Neural progenitor cell (in vitro differentiated cells): ENCODE measurements at regions not wholly inside any gene's neighbourhood (a gene's known extent, or its start where the extent isn't known, plus 50 kb on each side); places are given as distances from the start of the nearest gene placed in this dataset.

Experiments used
- DNase-seq: peaks from one replicate; pipeline ENCODE4 v3.0.0-alpha.2; 2016; ENCODE audit warnings: low spot score
- H2AFZ ChIP-seq: fragments of 200-600 bp; sonication (generic); replicated peaks from 2 replicates; pipeline ENCODE4 v1.6.1; 2016; ENCODE audit warnings: antibody characterized with exemption
- H3F3A ChIP-seq: fragments of 200-600 bp; sonication (generic); 2 replicates; pipeline ENCODE4 v1.6.1; 2016; ENCODE audit warnings: antibody characterized with exemption, low read depth
- H3K27ac ChIP-seq: fragments of 200-600 bp; sonication (generic); 2 replicates; pipeline ENCODE4 v1.5.1; 2016; ENCODE audit warnings: mild to moderate bottlenecking
- H3K27me3 ChIP-seq: fragments of 200-600 bp; sonication (generic); 2 replicates; pipeline ENCODE4 v1.6.1; 2016; ENCODE audit warnings: mild to moderate bottlenecking, moderate library complexity
- H3K36me3 ChIP-seq: fragments of 200-600 bp; sonication (generic); 2 replicates; pipeline ENCODE4 v1.5.1; 2016
- H3K4me1 ChIP-seq: fragments of 200-600 bp; sonication (generic); 2 replicates; pipeline ENCODE4 v1.6.1; 2016; ENCODE audit warnings: mixed run types
- H3K4me2 ChIP-seq: fragments of 200-600 bp; sonication (generic); 2 replicates; pipeline ENCODE4 v1.6.1; 2016
- H3K4me3 ChIP-seq: fragments of 200-600 bp; sonication (generic); 2 replicates; pipeline ENCODE4 v1.5.1; 2016
- H3K79me2 ChIP-seq: fragments of 200-600 bp; sonication (generic); 2 replicates; pipeline ENCODE4 v1.6.1; 2016; ENCODE audit warnings: low read depth
- H3K9ac ChIP-seq: fragments of 200-600 bp; sonication (generic); 2 replicates; pipeline ENCODE4 v1.6.1; 2016
- H3K9me3 ChIP-seq: fragments of 200-600 bp; sonication (generic); 2 replicates; pipeline ENCODE4 v1.5.1; 2016; ENCODE audit warnings: low read depth
- H4K20me1 ChIP-seq: fragments of 200-600 bp; sonication (generic); 2 replicates; pipeline ENCODE4 v1.6.1; 2016; ENCODE audit warnings: low read depth
- H3K27ac Mint-ChIP-seq: 3 replicates; pipeline ENCODE4 v1.8.0; 2021; ENCODE audit warnings: mixed read lengths
- H3K27me3 Mint-ChIP-seq: 2 replicates; pipeline ENCODE4 v1.8.0; 2022; ENCODE audit warnings: low read depth, mild to moderate bottlenecking, inconsistent platforms, moderate library complexity, mixed read lengths; ENCODE audit not compliant: insufficient read depth
- H3K36me3 Mint-ChIP-seq: 3 replicates; pipeline ENCODE4 v1.8.0; 2021; ENCODE audit warnings: mixed read lengths
- H3K4me1 Mint-ChIP-seq: 3 replicates; pipeline ENCODE4 v1.8.0; 2021; ENCODE audit warnings: mixed read lengths
- H3K4me3 Mint-ChIP-seq: 3 replicates; pipeline ENCODE4 v1.8.0; 2021; ENCODE audit warnings: mild to moderate bottlenecking, moderate library complexity, mixed read lengths
- H3K9me3 Mint-ChIP-seq: 3 replicates; pipeline ENCODE4 v1.8.0; 2020; ENCODE audit warnings: mixed read lengths
- EZH2 ChIP-seq: fragments of 200-600 bp; sonication (generic); IDR thresholded peaks from 2 replicates; pipeline ENCODE4 v1.6.1; 2017; ENCODE audit warnings: antibody characterized with exemption, mild to moderate bottlenecking, moderate library complexity
- EZH2phosphoT487 ChIP-seq: fragments of 200-600 bp; sonication (generic); IDR thresholded peaks from 2 replicates; pipeline ENCODE4 v1.6.1; 2017; ENCODE audit warnings: antibody characterized with exemption
- TF ChIP-seq, protein P1 (sequence below): fragments of 200-600 bp; sonication (generic); IDR thresholded peaks from 2 replicates; pipeline ENCODE4 v1.5.1; 2017; ENCODE audit warnings: antibody characterized with exemption, mild to moderate bottlenecking

DNA sequence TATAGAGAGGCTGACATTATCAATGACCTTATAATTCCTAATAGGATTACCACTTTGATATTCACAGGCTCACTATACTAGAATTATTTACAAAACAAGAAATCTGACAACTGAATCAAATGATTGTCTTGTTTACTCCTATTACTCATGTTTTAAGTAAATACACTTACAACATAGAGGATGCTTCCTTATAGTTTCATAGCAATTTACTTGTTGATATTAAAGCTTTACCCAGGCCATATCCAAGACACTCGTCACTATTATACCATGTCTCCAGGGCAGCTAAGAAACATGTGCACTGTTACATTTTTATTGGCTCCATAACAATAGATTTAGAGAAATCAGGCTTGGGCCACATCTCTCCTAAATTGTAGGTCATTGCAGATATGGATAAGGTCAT, 276.9 kb downstream of the HGF start:
- Mint-ChIP-seq H3K4me3 (no peak overlapping the region), H3K27ac (no peak overlapping the region), H3K36me3 (no peaks in the 10 kb centered on the region), H3K27me3 (no peaks in the 10 kb centered on the region), H3K9me3 (no peaks in the 10 kb centered on the region), H3K4me1 (no peaks in the 10 kb centered on the region)
- Histone ChIP-seq H3K79me2 (no peaks in the 10 kb centered on the region), H3K9me3 (no peaks in the 10 kb centered on the region), H3K27me3 (no peaks in the 10 kb centered on the region), H3F3A (no peaks in the 10 kb centered on the region), H3K36me3 (no peaks in the 10 kb centered on the region), H4K20me1 (no peaks in the 10 kb centered on the region), H3K4me1 (peaks cover 12% of the 10 kb centered on the region), H3K4me2 (no peak overlapping the region), H3K9ac (no peak overlapping the region), H3K27ac (no peak overlapping the region), H2AFZ (no peak overlapping the region), H3K4me3 (no peak overlapping the region)
- no peak for DNase-seq
- TF ChIP-seq EZH2 (no peak), EZH2phosphoT487 (no peak)
- TF ChIP-seq, protein P1, sequence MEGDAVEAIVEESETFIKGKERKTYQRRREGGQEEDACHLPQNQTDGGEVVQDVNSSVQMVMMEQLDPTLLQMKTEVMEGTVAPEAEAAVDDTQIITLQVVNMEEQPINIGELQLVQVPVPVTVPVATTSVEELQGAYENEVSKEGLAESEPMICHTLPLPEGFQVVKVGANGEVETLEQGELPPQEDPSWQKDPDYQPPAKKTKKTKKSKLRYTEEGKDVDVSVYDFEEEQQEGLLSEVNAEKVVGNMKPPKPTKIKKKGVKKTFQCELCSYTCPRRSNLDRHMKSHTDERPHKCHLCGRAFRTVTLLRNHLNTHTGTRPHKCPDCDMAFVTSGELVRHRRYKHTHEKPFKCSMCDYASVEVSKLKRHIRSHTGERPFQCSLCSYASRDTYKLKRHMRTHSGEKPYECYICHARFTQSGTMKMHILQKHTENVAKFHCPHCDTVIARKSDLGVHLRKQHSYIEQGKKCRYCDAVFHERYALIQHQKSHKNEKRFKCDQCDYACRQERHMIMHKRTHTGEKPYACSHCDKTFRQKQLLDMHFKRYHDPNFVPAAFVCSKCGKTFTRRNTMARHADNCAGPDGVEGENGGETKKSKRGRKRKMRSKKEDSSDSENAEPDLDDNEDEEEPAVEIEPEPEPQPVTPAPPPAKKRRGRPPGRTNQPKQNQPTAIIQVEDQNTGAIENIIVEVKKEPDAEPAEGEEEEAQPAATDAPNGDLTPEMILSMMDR, result no peak

DNA sequence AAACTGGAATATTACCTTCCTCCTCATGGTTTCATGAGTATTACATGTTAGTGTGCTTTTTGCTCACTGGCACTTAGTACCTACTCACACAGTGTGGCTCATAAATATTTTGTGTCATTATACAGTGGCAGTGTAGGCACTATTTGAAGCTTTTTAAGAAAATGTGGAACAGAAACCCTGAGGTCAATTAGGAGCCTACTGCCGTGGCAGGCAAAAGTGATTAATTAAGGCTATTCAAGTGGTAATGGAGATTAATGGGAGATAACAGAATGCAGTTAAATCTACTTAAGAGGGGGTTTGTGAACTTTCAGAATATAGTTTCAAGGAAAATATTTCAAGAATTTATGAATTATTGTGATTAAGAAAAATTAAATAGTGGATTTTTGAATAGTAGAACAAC, 277.6 kb downstream of the HGF start:
- H3K36me3 ChIP-seq, result no peaks in the 10 kb centered on the region
- Mint-ChIP-seq H3K4me3 (no peak overlapping the region), H3K27me3 (no peaks in the 10 kb centered on the region), H3K27ac (no peak overlapping the region), H3K36me3 (no peaks in the 10 kb centered on the region), H3K9me3 (no peaks in the 10 kb centered on the region), H3K4me1 (no peaks in the 10 kb centered on the region)
- no peak overlapping the region for H3K4me2 ChIP-seq
- TF ChIP-seq, protein P1, result no peak
- TF ChIP-seq EZH2, result no peak
- TF ChIP-seq EZH2phosphoT487, result no peak
- H3F3A ChIP-seq, result no peaks in the 10 kb centered on the region
- H3K9ac ChIP-seq, result no peak overlapping the region
- peaks cover 10% of the 10 kb centered on the region for H3K4me1 ChIP-seq
- no peak for DNase-seq
- no peaks in the 10 kb centered on the region for H3K79me2 ChIP-seq
- no peak overlapping the region for H3K4me3 ChIP-seq
- H3K9me3 ChIP-seq, result no peaks in the 10 kb centered on the region
- H4K20me1 ChIP-seq, result no peaks in the 10 kb centered on the region
- no peak overlapping the region for H2AFZ ChIP-seq
- no peaks in the 10 kb centered on the region for H3K27me3 ChIP-seq
- H3K27ac ChIP-seq, result no peak overlapping the region

DNA sequence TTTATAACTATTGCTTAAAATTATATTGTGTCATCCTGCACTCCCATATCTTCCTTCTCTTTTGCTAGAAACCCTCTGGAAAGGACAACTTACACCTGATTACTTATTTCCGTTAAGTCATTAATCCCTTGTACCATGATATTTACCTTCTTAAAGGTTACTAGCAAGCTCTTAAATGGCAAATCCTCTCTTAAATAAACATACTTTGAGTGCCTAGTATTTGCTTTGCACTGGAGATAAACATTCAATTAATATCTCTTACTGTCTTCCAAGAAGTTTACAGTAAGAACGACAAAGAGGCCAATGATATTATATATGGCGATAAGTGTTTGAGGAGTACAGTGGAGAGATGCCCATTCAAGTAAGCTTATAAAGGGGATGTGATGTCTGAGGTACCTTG, 278.3 kb downstream of the HGF start:
- peaks cover 10% of the 10 kb centered on the region for H3K4me1 ChIP-seq
- H3K4me3 Mint-ChIP-seq, result no peak overlapping the region
- no peaks in the 10 kb centered on the region for H3K9me3 Mint-ChIP-seq
- no peak overlapping the region for H3K27ac Mint-ChIP-seq
- TF ChIP-seq EZH2phosphoT487 (no peak), EZH2 (no peak)
- TF ChIP-seq, protein P1, result no peak
- no peak overlapping the region for H3K9ac ChIP-seq
- DNase-seq, result no peak
- H3K36me3 Mint-ChIP-seq, result no peaks in the 10 kb centered on the region
- H3K27me3 Mint-ChIP-seq, result no peaks in the 10 kb centered on the region
- H3K4me1 Mint-ChIP-seq, result no peaks in the 10 kb centered on the region
- H3K27ac ChIP-seq, result no peak overlapping the region
- H2AFZ ChIP-seq, result no peak overlapping the region
- H3K9me3 ChIP-seq, result no peaks in the 10 kb centered on the region
- H3K79me2 ChIP-seq, result no peaks in the 10 kb centered on the region
- H3K4me3 ChIP-seq, result no peak overlapping the region
- H3K27me3 ChIP-seq, result no peaks in the 10 kb centered on the region
- no peaks in the 10 kb centered on the region for H3K36me3 ChIP-seq
- no peaks in the 10 kb centered on the region for H3F3A ChIP-seq
- no peak overlapping the region for H3K4me2 ChIP-seq
- H4K20me1 ChIP-seq, result no peaks in the 10 kb centered on the region

DNA sequence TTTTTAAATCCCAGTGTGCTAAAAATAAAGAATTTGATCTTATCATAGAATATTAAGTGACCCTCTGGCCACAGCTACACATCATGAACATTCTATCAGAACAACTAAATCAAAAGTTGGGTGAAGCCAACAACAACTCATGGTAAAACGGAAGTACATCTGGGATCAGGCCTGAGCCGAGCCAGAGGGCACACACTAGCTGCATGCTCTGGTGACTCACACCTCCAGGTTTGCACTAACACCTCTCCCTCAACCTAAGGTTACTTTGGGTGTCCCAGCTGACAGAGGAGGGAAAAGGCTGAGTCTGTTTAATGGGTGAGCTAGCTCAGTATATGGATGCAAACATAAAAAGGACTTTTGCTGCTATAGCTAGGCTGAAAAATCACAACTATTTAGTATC, 281.6 kb downstream of the HGF start:
- H3K27ac ChIP-seq, result no peak overlapping the region
- peak overlapping the region; percentile 26 for H2AFZ ChIP-seq
- no peak overlapping the region for H3K4me2 ChIP-seq
- Mint-ChIP-seq H3K27me3 (no peaks in the 10 kb centered on the region), H3K4me1 (peaks cover 2% of the 10 kb centered on the region), H3K4me3 (no peak overlapping the region), H3K36me3 (no peaks in the 10 kb centered on the region), H3K27ac (no peak overlapping the region), H3K9me3 (no peaks in the 10 kb centered on the region)
- H3K79me2 ChIP-seq, result no peaks in the 10 kb centered on the region
- H3F3A ChIP-seq, result no peaks in the 10 kb centered on the region
- no peak overlapping the region for H3K9ac ChIP-seq
- TF ChIP-seq EZH2 (no peak), EZH2phosphoT487 (no peak)
- TF ChIP-seq, protein P1, result no peak
- H3K27me3 ChIP-seq, result no peaks in the 10 kb centered on the region
- H3K9me3 ChIP-seq, result no peaks in the 10 kb centered on the region
- DNase-seq, result no peak
- peaks cover 10% of the 10 kb centered on the region for H3K4me1 ChIP-seq
- H3K36me3 ChIP-seq, result no peaks in the 10 kb centered on the region
- H4K20me1 ChIP-seq, result no peaks in the 10 kb centered on the region
- no peak overlapping the region for H3K4me3 ChIP-seq
